H1 (cell line): ENCODE measurements at regions not wholly inside any gene's neighbourhood (a gene's known extent, or its start where the extent isn't known, plus 50 kb on each side); places are given as distances from the start of the nearest gene placed in this dataset.

Experiments
- CTCF ChIA-PET: fragments of 300-600 bp; sonication (Branson Sonifier 250); formaldehyde crosslinking; loops from one replicate; lab custom pipeline; 2021; ENCODE audit not compliant: partially characterized antibody; lab: Charles Lee
- POLR2A ChIA-PET: fragments of 300-600 bp; sonication (Branson Sonifier 250); formaldehyde crosslinking; loops from one replicate; lab custom pipeline; 2021; ENCODE audit warnings: inconsistent platforms; ENCODE audit not compliant: partially characterized antibody; lab: Charles Lee
- DNase-seq, 2 experiments: peaks; one replicate each; pipeline versions ENCODE4 v3.0.0 to v3.0.0-alpha.2; 2010 to 2022; ENCODE audit warnings: low spot score in 2 of 2, low read depth in 1 of 2, mixed read lengths in 1 of 2
- FAIRE-seq: peaks from 2 replicates; lab custom pipeline; 2011; peaks lifted over from hg19 to GRCh38; lab: Jason Lieb, UNC
- H2AFZ ChIP-seq: 2 replicates; pipeline ENCODE4 v1.8.1; 2012; ENCODE audit warnings: low read length, inconsistent platforms
- H2AK5ac ChIP-seq: 2 replicates; pipeline ENCODE4 v1.6.1; 2013; ENCODE audit warnings: low read depth, low read length
- H2BK120ac ChIP-seq: replicated peaks from 2 replicates; pipeline ENCODE3; 2013; ENCODE audit warnings: low read depth, low read length, inconsistent platforms
- H2BK12ac ChIP-seq: 2 replicates; pipeline ENCODE4 v1.6.1; 2013; ENCODE audit warnings: low read depth, low read length
- H2BK15ac ChIP-seq: 2 replicates; pipeline ENCODE4 v1.6.1; 2013; ENCODE audit warnings: low read length
- H2BK20ac ChIP-seq: 2 replicates; pipeline ENCODE4 v1.6.1; 2013; ENCODE audit warnings: low read length
- H2BK5ac ChIP-seq: 2 replicates; pipeline ENCODE4 v1.6.1; 2013; ENCODE audit warnings: low read depth, low read length
- H3K14ac ChIP-seq: 2 replicates; pipeline ENCODE4 v1.6.1; 2013; ENCODE audit warnings: inconsistent platforms; ENCODE audit not compliant: insufficient read length
- H3K18ac ChIP-seq: 2 replicates; pipeline ENCODE4 v1.6.1; 2013; ENCODE audit warnings: low read length; ENCODE audit errors: extremely low read depth
- H3K23ac ChIP-seq: 2 replicates; pipeline ENCODE4 v1.6.1; 2013; ENCODE audit warnings: inconsistent platforms; ENCODE audit not compliant: insufficient read length
- H3K23me2 ChIP-seq: 2 replicates; pipeline ENCODE4 v1.6.1; 2013; ENCODE audit warnings: low read depth, low read length
- H3K27ac ChIP-seq: 2 replicates; pipeline ENCODE4 v1.6.1; 2011; ENCODE audit warnings: low read depth, low read length, inconsistent platforms
- H3K27me3 ChIP-seq, 4 experiments: replicated peaks in 1 of 4; 1 replicate in 1 of 4; 2 replicates in 3 of 4; pipeline versions ENCODE4 v1.6.1 to v1.8.1; 2011 to 2013; ENCODE audit warnings: low read length in 3 of 4, mild to moderate bottlenecking in 3 of 4, inconsistent platforms in 2 of 4, mixed read lengths in 2 of 4, moderate library complexity in 1 of 4; ENCODE audit not compliant: control insufficient read depth in 3 of 4, insufficient read depth in 3 of 4; ENCODE audit errors: extremely low read depth in 1 of 4
- H3K36me3 ChIP-seq, 4 experiments: 2 replicates each; pipeline versions ENCODE4 v1.6.1 to v1.8.1; 2011 to 2013; ENCODE audit warnings: mild to moderate bottlenecking in 4 of 4, low read length in 3 of 4, moderate library complexity in 2 of 4, control low read depth in 1 of 4, inconsistent platforms in 1 of 4; ENCODE audit not compliant: insufficient read depth in 4 of 4, control insufficient read depth in 2 of 4
- H3K4ac ChIP-seq: replicated peaks from 2 replicates; pipeline ENCODE3; 2013; ENCODE audit warnings: low read length, low read depth, mixed read lengths, inconsistent platforms; ENCODE audit not compliant: insufficient read length
- H3K4me1 ChIP-seq, 4 experiments: replicated peaks in 1 of 4; 1 replicate in 1 of 4; 2 replicates in 3 of 4; pipeline versions ENCODE4 v1.6.1 to v1.8.1; 2011 to 2013; ENCODE audit warnings: low read length in 3 of 4, inconsistent platforms in 2 of 4, mixed read lengths in 1 of 4; ENCODE audit not compliant: insufficient read depth in 4 of 4, control insufficient read depth in 3 of 4
- H3K4me2 ChIP-seq, 2 experiments: 2 replicates each; pipeline versions ENCODE4 v1.6.1 to v1.8.1; 2011 to 2013; ENCODE audit warnings: low read depth in 2 of 2, low read length in 2 of 2, control low read depth in 1 of 2, inconsistent platforms in 1 of 2, mild to moderate bottlenecking in 1 of 2; ENCODE audit not compliant: insufficient read depth in 1 of 2
- H3K4me3 ChIP-seq, 4 experiments: fragments of 200-600, 300-600 bp in 1 of 4; sonication (generic), shearing (Covaris generic), sonication (Bioruptor Twin) in 1 of 4; 2 replicates each; pipeline versions ENCODE4 v1.5.1 to v1.8.1; 2011 to 2016; ENCODE audit warnings: low read length in 4 of 4, low read depth in 3 of 4, control low read depth in 2 of 4, inconsistent platforms in 2 of 4, mild to moderate bottlenecking in 2 of 4, mixed read lengths in 1 of 4, moderate library complexity in 1 of 4; ENCODE audit not compliant: insufficient read depth in 2 of 4; ENCODE audit errors: extremely low read depth in 1 of 4
- H3K56ac ChIP-seq: replicated peaks from 2 replicates; pipeline ENCODE3; 2013; ENCODE audit warnings: low read depth, mild to moderate bottlenecking, mixed read lengths, low read length, inconsistent platforms; ENCODE audit not compliant: insufficient read length
- H3K79me1 ChIP-seq: 2 replicates; pipeline ENCODE4 v1.6.1; 2013; ENCODE audit warnings: low read depth, low read length, control low read depth
- H3K79me2 ChIP-seq, 2 experiments: 2 replicates each; pipeline versions ENCODE4 v1.6.1 to v1.8.1; 2012 to 2013; ENCODE audit warnings: low read length in 2 of 2, mild to moderate bottlenecking in 2 of 2, inconsistent platforms in 1 of 2; ENCODE audit not compliant: insufficient read depth in 2 of 2, control insufficient read depth in 1 of 2
- H3K9ac ChIP-seq, 4 experiments: replicated peaks in 1 of 4; 1 replicate in 1 of 4; 2 replicates in 3 of 4; pipeline versions ENCODE4 v1.6.1 to v1.8.1; 2011 to 2013; ENCODE audit warnings: low read depth in 3 of 4, low read length in 3 of 4, control low read depth in 2 of 4, mild to moderate bottlenecking in 2 of 4, moderate library complexity in 2 of 4, inconsistent platforms in 1 of 4; ENCODE audit errors: extremely low read depth in 1 of 4
- H3K9me3 ChIP-seq, 2 experiments: 2 replicates each; pipeline versions ENCODE4 v1.6.1 to v1.8.1; 2012 to 2013; ENCODE audit warnings: mild to moderate bottlenecking in 2 of 2, moderate library complexity in 2 of 2, control low read depth in 1 of 2, inconsistent platforms in 1 of 2, low read depth in 1 of 2, low read length in 1 of 2, mixed read lengths in 1 of 2; ENCODE audit not compliant: insufficient read depth in 2 of 2
- H4K20me1 ChIP-seq, 2 experiments: replicated peaks in 1 of 2; 2 replicates each; pipeline versions ENCODE3 to v1.8.1; 2011 to 2013; ENCODE audit warnings: inconsistent platforms in 2 of 2, low read length in 2 of 2, mild to moderate bottlenecking in 1 of 2; ENCODE audit not compliant: insufficient read depth in 2 of 2, control insufficient read depth in 1 of 2
- H4K5ac ChIP-seq: 2 replicates; pipeline ENCODE4 v1.6.1; 2013; ENCODE audit warnings: low read length, low read depth, mixed read lengths, inconsistent platforms; ENCODE audit not compliant: insufficient read length
- H4K8ac ChIP-seq: 2 replicates; pipeline ENCODE4 v1.8.0; 2013; ENCODE audit warnings: mild to moderate bottlenecking, moderate library complexity, low read length, inconsistent platforms; ENCODE audit not compliant: insufficient read depth; ENCODE audit errors: extremely low read depth
- H4K91ac ChIP-seq: replicated peaks from 2 replicates; pipeline ENCODE3; 2013; ENCODE audit warnings: low read length, mixed read lengths, inconsistent platforms; ENCODE audit not compliant: insufficient read length
- RXRA ChIP-seq: IDR thresholded peaks from 2 replicates; pipeline ENCODE4 v1.6.1; 2011; ENCODE audit warnings: low read depth, mild to moderate bottlenecking, low read length, moderate library complexity; ENCODE audit not compliant: insufficient read depth
- SIRT6 ChIP-seq: IDR thresholded peaks from one replicate; pipeline ENCODE4 v1.7.1; 2012; ENCODE audit warnings: low read length, inconsistent platforms
- WGBS, 2 experiments: shearing (Covaris generic) in 1 of 2; methylation state at CpG; one replicate each; pipeline versions ENCODE4 v1.1.6 to v1.1.7; 2013 to 2015; ENCODE audit warnings: low lambda C conversion rate in 2 of 2, mixed read lengths in 2 of 2, inconsistent platforms in 1 of 2, low coverage in 1 of 2, missing lambda C conversion rate in 1 of 2; ENCODE audit not compliant: insufficient replicate concordance in 2 of 2, insufficient coverage in 1 of 2, insufficient read length in 1 of 2; ENCODE audit errors: extremely low coverage in 1 of 2, missing lambda C conversion rate in 1 of 2; 5-methylcytosine and 5-hydroxymethylcytosine counted together

- Histone ChIP-seq H3K18ac (no peak overlapping the region), H3K79me1 (no peaks in the 10 kb centered on the region), H2BK5ac (no peak overlapping the region), H2BK120ac (no peak overlapping the region), H2BK12ac (no peak overlapping the region), H3K27ac (no peak overlapping the region), H3K79me2 (no peaks in the 10 kb centered on the region), H3K4me1 (no peaks in the 10 kb centered on the region), H4K8ac (no peak overlapping the region), H4K20me1 (no peaks in the 10 kb centered on the region), H4K5ac (no peak overlapping the region), H2AFZ (no peak overlapping the region), H4K91ac (no peak overlapping the region), H3K56ac (no peak overlapping the region), H2BK20ac (no peak overlapping the region), H3K23me2 (no peaks in the 10 kb centered on the region), H3K4me3 (no peak overlapping the region), H3K23ac (no peak overlapping the region), H3K4ac (no peak overlapping the region), H2BK15ac (no peak overlapping the region), H3K14ac (no peak overlapping the region), H3K36me3 (no peaks in the 10 kb centered on the region; a peak in 1 of 8 replicates), H3K9me3 (peaks cover 0 to 2% of the 10 kb centered on the region in 2 experiments; a peak in 1 of 4 replicates), H3K4me2 (no peak overlapping the region), H2AK5ac (no peak overlapping the region), H3K9ac (no peak overlapping the region), H3K27me3 (no peaks in the 10 kb centered on the region)
- no peak for FAIRE-seq
- TF ChIP-seq SIRT6 (no peak), RXRA (no peak)
- ChIA-PET POLR2A (no interaction called here), CTCF (no interaction called here)
- 87% methylated on average over 7 of the region's 7 CpGs; no CpG with 5 or more reads in 1 of the 2 experiments for WGBS, 2 experiments
- DNase-seq = no peak
Measured at GRCh38 chr7:134391223-134391622, 67.7 kb downstream of the AKR1B1 start.
